ENCODE measurements at regions not wholly inside any gene's neighbourhood (a gene's known extent, or its start where the extent isn't known, plus 50 kb on each side); places are given as distances from the start of the nearest gene placed in this dataset.
A peak's percentile ranks its signal among the peaks of the same experiment; 100 is the strongest.

GRCh38 chr20:19826179-19826914 lies 68.3 kb downstream of the RIN2 start:
- no peaks in the 10 kb centered on the region for H3K36me3 Mint-ChIP-seq
- H3K4me3 ChIP-seq (ENCODE audit: low read length): no peak overlapping the region
- CTCF ChIA-PET: no interaction called here

GRCh38 chr20:19827818-19828217 lies 69.8 kb downstream of the RIN2 start:
- H3K27ac Mint-ChIP-seq: peak overlapping the region in 1 of 8 donors; percentile 48
- Histone ChIP-seq H3K27ac (ENCODE audit: low read depth, low read length) (no peak overlapping the region), H3K4me1 (ENCODE audit: insufficient read depth, low read length) (no peaks in the 10 kb centered on the region), H3K27me3 (ENCODE audit: insufficient read depth, low read length, poor library complexity, severe bottlenecking) (no peaks in the 10 kb centered on the region), H3K4me3 (ENCODE audit: low read length) (no peak overlapping the region), H3K36me3 (ENCODE audit: insufficient read depth, low read length) (no peaks in the 10 kb centered on the region), H3K9me3 (ENCODE audit: low read length) (no peaks in the 10 kb centered on the region)
- H3K27me3 Mint-ChIP-seq: peaks cover 0 to 3% of the 10 kb centered on the region in 2 donors
- H3K4me1 Mint-ChIP-seq: peaks cover 10 to 18% (median 13%) of the 10 kb centered on the region in 3 donors
- H3K4me3 Mint-ChIP-seq: peak overlapping the region in 1 of 7 donors; percentile 36
- peaks cover 0 to 5% (median 0%) of the 10 kb centered on the region in 5 donors for H3K9me3 Mint-ChIP-seq
- DNase-seq: no peak
- CTCF ChIA-PET: interaction anchor here (1.4 kb wide), 1 partner anchor 21 kb away, joined by 3 read pairs; no protein-coding TSS in a partner anchor
- POLR2A ChIA-PET: no interaction called here
- no peaks in the 10 kb centered on the region for H3K36me3 Mint-ChIP-seq

More at GRCh38 chr20:19826179-19826914, 68.3 kb downstream of the RIN2 start:
- no peaks in the 10 kb centered on the region for H3K9me3 Mint-ChIP-seq
- peaks cover 7 to 15% (median 13%) of the 10 kb centered on the region in 3 donors for H3K4me1 Mint-ChIP-seq
- H3K27me3 Mint-ChIP-seq: no peaks in the 10 kb centered on the region
- no peak for DNase-seq
- Histone ChIP-seq H3K9me3 (ENCODE audit: low read length) (no peaks in the 10 kb centered on the region), H3K27ac (ENCODE audit: low read depth, low read length) (no peak overlapping the region), H3K4me1 (ENCODE audit: insufficient read depth, low read length) (no peaks in the 10 kb centered on the region), H3K27me3 (ENCODE audit: insufficient read depth, low read length, poor library complexity, severe bottlenecking) (no peaks in the 10 kb centered on the region), H3K36me3 (ENCODE audit: insufficient read depth, low read length) (no peaks in the 10 kb centered on the region)
- POLR2A ChIA-PET: no interaction called here
- no peak overlapping the region for H3K27ac Mint-ChIP-seq
- H3K4me3 Mint-ChIP-seq: no peak overlapping the region

- Histone ChIP-seq H3K9me3 (ENCODE audit: low read length) (no peaks in the 10 kb centered on the region), H3K36me3 (ENCODE audit: insufficient read depth, low read length) (no peaks in the 10 kb centered on the region), H3K27me3 (ENCODE audit: insufficient read depth, low read length, poor library complexity, severe bottlenecking) (no peaks in the 10 kb centered on the region), H3K4me3 (ENCODE audit: low read length) (no peak overlapping the region), H3K4me1 (ENCODE audit: insufficient read depth, low read length) (no peaks in the 10 kb centered on the region), H3K27ac (ENCODE audit: low read depth, low read length) (no peak overlapping the region)
- Mint-ChIP-seq H3K4me3 (peak overlapping the region in 2 of 7 donors; percentile 36 to 38), H3K36me3 (no peaks in the 10 kb centered on the region), H3K27ac (peak overlapping the region in 4 of 8 donors; percentile 4 to 64 (median 46)), H3K27me3 (peaks cover under 1 to 3% of the 10 kb centered on the region in 2 donors), H3K4me1 (peaks cover 12 to 19% (median 13%) of the 10 kb centered on the region in 3 donors), H3K9me3 (peaks cover 0 to 7% (median 0%) of the 10 kb centered on the region in 5 donors)
- ChIA-PET POLR2A (no interaction called here), CTCF (interaction anchor here (1.4 kb wide), 1 partner anchor 21 kb away, joined by 3 read pairs; no protein-coding TSS in a partner anchor)
- DNase-seq: peak in 1 of 5 donors; percentile 15
Observed at GRCh38 chr20:19828232-19828631, 70.2 kb downstream of the RIN2 start.

- Mint-ChIP-seq H3K9me3 (peaks cover 0 to 7% (median 0%) of the 10 kb centered on the region in 5 donors), H3K36me3 (no peaks in the 10 kb centered on the region), H3K4me1 (peaks cover 12 to 19% (median 13%) of the 10 kb centered on the region in 3 donors), H3K4me3 (no peak overlapping the region), H3K27me3 (peaks cover 4 to 7% of the 10 kb centered on the region in 2 donors), H3K27ac (no peak overlapping the region)
- Histone ChIP-seq H3K36me3 (ENCODE audit: insufficient read depth, low read length) (no peaks in the 10 kb centered on the region), H3K27me3 (ENCODE audit: insufficient read depth, low read length, poor library complexity, severe bottlenecking) (no peaks in the 10 kb centered on the region), H3K9me3 (ENCODE audit: low read length) (no peaks in the 10 kb centered on the region), H3K27ac (ENCODE audit: low read depth, low read length) (no peak overlapping the region), H3K4me1 (ENCODE audit: insufficient read depth, low read length) (no peaks in the 10 kb centered on the region), H3K4me3 (ENCODE audit: low read length) (no peak overlapping the region)
- DNase-seq: no peak
- CTCF ChIA-PET: no interaction called here
- POLR2A ChIA-PET: no interaction called here
Observed at GRCh38 chr20:19830211-19830785, 72.2 kb downstream of the RIN2 start.

GRCh38 chr20:19832875-19833274 lies 74.8 kb downstream of the RIN2 start:
- Histone ChIP-seq H3K9me3 (ENCODE audit: low read length) (no peaks in the 10 kb centered on the region), H3K27me3 (ENCODE audit: insufficient read depth, low read length, poor library complexity, severe bottlenecking) (no peaks in the 10 kb centered on the region), H3K27ac (ENCODE audit: low read depth, low read length) (no peak overlapping the region), H3K4me1 (ENCODE audit: insufficient read depth, low read length) (no peaks in the 10 kb centered on the region), H3K36me3 (ENCODE audit: insufficient read depth, low read length) (no peaks in the 10 kb centered on the region), H3K4me3 (ENCODE audit: low read length) (no peak overlapping the region)
- Mint-ChIP-seq H3K9me3 (peaks cover 0 to 7% (median 0%) of the 10 kb centered on the region in 5 donors), H3K4me1 (peaks cover 11 to 19% (median 12%) of the 10 kb centered on the region in 3 donors), H3K27me3 (peaks cover 4 to 7% of the 10 kb centered on the region in 2 donors), H3K4me3 (no peak overlapping the region), H3K36me3 (no peaks in the 10 kb centered on the region), H3K27ac (no peak overlapping the region)
- DNase-seq: no peak
- ChIA-PET POLR2A (no interaction called here), CTCF (no interaction called here)

- no peaks in the 10 kb centered on the region for H3K36me3 Mint-ChIP-seq
- H3K27me3 Mint-ChIP-seq: peaks cover 4 to 7% of the 10 kb centered on the region in 2 donors
- Histone ChIP-seq H3K36me3 (ENCODE audit: insufficient read depth, low read length) (no peaks in the 10 kb centered on the region), H3K4me1 (ENCODE audit: insufficient read depth, low read length) (no peaks in the 10 kb centered on the region), H3K27me3 (ENCODE audit: insufficient read depth, low read length, poor library complexity, severe bottlenecking) (no peaks in the 10 kb centered on the region), H3K9me3 (ENCODE audit: low read length) (no peaks in the 10 kb centered on the region), H3K27ac (ENCODE audit: low read depth, low read length) (no peak overlapping the region), H3K4me3 (ENCODE audit: low read length) (no peak overlapping the region)
- H3K27ac Mint-ChIP-seq: no peak overlapping the region
- no peak overlapping the region for H3K4me3 Mint-ChIP-seq
- DNase-seq: no peak
- ChIA-PET CTCF (no interaction called here), POLR2A (no interaction called here)
- peaks cover 0 to 7% (median 0%) of the 10 kb centered on the region in 5 donors for H3K9me3 Mint-ChIP-seq
- H3K4me1 Mint-ChIP-seq: peaks cover 6 to 14% (median 7%) of the 10 kb centered on the region in 3 donors
Observed at GRCh38 chr20:19833395-19833794, 75.3 kb downstream of the RIN2 start.

- peaks cover 0 to 7% (median 0%) of the 10 kb centered on the region in 5 donors for H3K9me3 Mint-ChIP-seq
- Histone ChIP-seq H3K27ac (ENCODE audit: low read depth, low read length) (no peak overlapping the region), H3K27me3 (ENCODE audit: insufficient read depth, low read length, poor library complexity, severe bottlenecking) (no peaks in the 10 kb centered on the region), H3K4me1 (ENCODE audit: insufficient read depth, low read length) (no peaks in the 10 kb centered on the region), H3K9me3 (ENCODE audit: low read length) (no peaks in the 10 kb centered on the region), H3K36me3 (ENCODE audit: insufficient read depth, low read length) (no peaks in the 10 kb centered on the region), H3K4me3 (ENCODE audit: low read length) (no peak overlapping the region)
- peaks cover 4 to 7% of the 10 kb centered on the region in 2 donors for H3K27me3 Mint-ChIP-seq
- DNase-seq: no peak
- H3K27ac Mint-ChIP-seq: no peak overlapping the region
- peaks cover 0 to 5% (median 4%) of the 10 kb centered on the region in 3 donors for H3K4me1 Mint-ChIP-seq
- CTCF ChIA-PET: no interaction called here
- no peaks in the 10 kb centered on the region for H3K36me3 Mint-ChIP-seq
- POLR2A ChIA-PET: no interaction called here
- no peak overlapping the region for H3K4me3 Mint-ChIP-seq
Observed at GRCh38 chr20:19834287-19834686, 76.2 kb downstream of the RIN2 start.

- Mint-ChIP-seq H3K36me3 (no peaks in the 10 kb centered on the region), H3K27me3 (peaks cover 4 to 11% of the 10 kb centered on the region in 2 donors), H3K27ac (no peak overlapping the region), H3K4me1 (peaks cover 0 to 4% (median 4%) of the 10 kb centered on the region in 3 donors), H3K4me3 (no peak overlapping the region), H3K9me3 (peaks cover 0 to 7% (median 0%) of the 10 kb centered on the region in 5 donors)
- Histone ChIP-seq H3K4me3 (ENCODE audit: low read length) (no peak overlapping the region), H3K4me1 (ENCODE audit: insufficient read depth, low read length) (no peaks in the 10 kb centered on the region), H3K36me3 (ENCODE audit: insufficient read depth, low read length) (no peaks in the 10 kb centered on the region), H3K27ac (ENCODE audit: low read depth, low read length) (no peak overlapping the region), H3K9me3 (ENCODE audit: low read length) (no peaks in the 10 kb centered on the region), H3K27me3 (ENCODE audit: insufficient read depth, low read length, poor library complexity, severe bottlenecking) (no peaks in the 10 kb centered on the region)
- ChIA-PET POLR2A (no interaction called here), CTCF (no interaction called here)
- no peak for DNase-seq
Observed at GRCh38 chr20:19834783-19835182, 76.7 kb downstream of the RIN2 start.
